DMS 273 (cell line): ENCODE measurements at regions not wholly inside any gene's neighbourhood (a gene's known extent, or its start where the extent isn't known, plus 50 kb on each side); places are given as distances from the start of the nearest gene placed in this dataset.

Source experiments
- DNase-seq: peaks from one replicate; lab custom pipeline; 2025; ENCODE audit not compliant: unreplicated experiment; lab: John Stamatoyannopoulos, UW

GRCh38 chr3:22908989-22909507 lies 294.1 kb upstream of the UBE2E2 start:
- DNase-seq = peak; percentile 2

- DNase-seq = no peak
These were observed 286.2 kb upstream of the UBE2E2 start for GRCh38 chr3:22916933-22917332.

GRCh38 chr3:22920006-22920405 lies 283.1 kb upstream of the UBE2E2 start:
- DNase-seq = no peak

- peak; percentile 28 for DNase-seq
These were observed 280.8 kb upstream of the UBE2E2 start for GRCh38 chr3:22922317-22922716.

GRCh38 chr3:22923711-22924110 lies 279.4 kb upstream of the UBE2E2 start:
- DNase-seq = no peak

GRCh38 chr3:22928216-22929110 lies 274.7 kb upstream of the UBE2E2 start:
- DNase-seq = no peak

GRCh38 chr3:22933051-22933840 lies 269.9 kb upstream of the UBE2E2 start:
- DNase-seq = no peak

- DNase-seq = no peak
These were observed 269.3 kb upstream of the UBE2E2 start for GRCh38 chr3:22933841-22934116.

- no peak for DNase-seq
These were observed 268.1 kb upstream of the UBE2E2 start for GRCh38 chr3:22935040-22935439.

GRCh38 chr3:22937536-22937935 lies 265.6 kb upstream of the UBE2E2 start:
- no peak for DNase-seq

GRCh38 chr3:22938739-22939138 lies 264.4 kb upstream of the UBE2E2 start:
- DNase-seq = no peak

GRCh38 chr3:22939349-22939748 lies 263.8 kb upstream of the UBE2E2 start:
- DNase-seq = no peak

GRCh38 chr3:22940285-22940684 lies 262.8 kb upstream of the UBE2E2 start:
- DNase-seq = no peak

GRCh38 chr3:22942981-22943380 lies 260.1 kb upstream of the UBE2E2 start:
- DNase-seq = no peak

- no peak for DNase-seq
These were observed 255.3 kb upstream of the UBE2E2 start for GRCh38 chr3:22947851-22948250.

- no peak for DNase-seq
These were observed 251.2 kb upstream of the UBE2E2 start for GRCh38 chr3:22951910-22952309.

- DNase-seq = no peak
These were observed 250.3 kb upstream of the UBE2E2 start for GRCh38 chr3:22952860-22953259.

- DNase-seq = no peak
These were observed 243.5 kb upstream of the UBE2E2 start for GRCh38 chr3:22959593-22959992.

- DNase-seq = peak; percentile 71
These were observed 242.8 kb upstream of the UBE2E2 start for GRCh38 chr3:22960105-22960984.

GRCh38 chr3:22962244-22962643 lies 240.9 kb upstream of the UBE2E2 start:
- no peak for DNase-seq

GRCh38 chr3:22966349-22966748 lies 236.8 kb upstream of the UBE2E2 start:
- DNase-seq = no peak
